Hepatocyte (in vitro differentiated cells): ENCODE measurements at regions not wholly inside any gene's neighbourhood (a gene's known extent, or its start where the extent isn't known, plus 50 kb on each side); places are given as distances from the start of the nearest gene placed in this dataset.

Experiments
- DNase-seq: peaks from one replicate; pipeline ENCODE4 v3.0.0-alpha.2; 2016; ENCODE audit warnings: low spot score
- H2AFZ ChIP-seq: fragments of 200-600 bp; sonication (generic); 2 replicates; pipeline ENCODE4 v1.6.0; 2016; ENCODE audit warnings: antibody characterized with exemption, mild to moderate bottlenecking
- H3K27ac ChIP-seq: fragments of 200-600 bp; sonication (generic); 2 replicates; pipeline ENCODE4 v1.5.1; 2016; ENCODE audit warnings: mild to moderate bottlenecking
- H3K27me3 ChIP-seq: fragments of 200-600 bp; sonication (generic); 2 replicates; pipeline ENCODE4 v1.6.1; 2016
- H3K36me3 ChIP-seq: fragments of 200-600 bp; sonication (generic); replicated peaks from 2 replicates; pipeline ENCODE4 v1.5.1; 2016; ENCODE audit warnings: low read depth; ENCODE audit not compliant: insufficient read depth
- H3K4me1 ChIP-seq: fragments of 200-600 bp; sonication (generic); 2 replicates; pipeline ENCODE4 v1.5.1; 2016; ENCODE audit warnings: mild to moderate bottlenecking, moderate library complexity; ENCODE audit not compliant: insufficient read depth
- H3K4me2 ChIP-seq: fragments of 200-600 bp; sonication (generic); 2 replicates; pipeline ENCODE4 v1.6.0; 2016
- H3K4me3 ChIP-seq: fragments of 200-600 bp; sonication (generic); 2 replicates; pipeline ENCODE4 v1.5.1; 2016; ENCODE audit warnings: mild to moderate bottlenecking
- H3K79me2 ChIP-seq: fragments of 200-600 bp; sonication (generic); 2 replicates; pipeline ENCODE4 v1.6.0; 2017; ENCODE audit warnings: mild to moderate bottlenecking
- H3K9me2 ChIP-seq: fragments of 200-600 bp; sonication (generic); replicated peaks from 2 replicates; pipeline ENCODE4 v1.6.0; 2017; ENCODE audit warnings: mild to moderate bottlenecking; ENCODE audit not compliant: insufficient read depth
- H3K9me3 ChIP-seq: fragments of 200-600 bp; sonication (generic); 2 replicates; pipeline ENCODE4 v1.5.1; 2016; ENCODE audit warnings: low read depth, mild to moderate bottlenecking
- H4K20me1 ChIP-seq: fragments of 200-600 bp; sonication (generic); 2 replicates; pipeline ENCODE4 v1.6.0; 2016; ENCODE audit warnings: mild to moderate bottlenecking; ENCODE audit not compliant: insufficient read depth, poor library complexity, severe bottlenecking
- CTCF ChIP-seq: fragments of 200-600 bp; sonication (generic); IDR thresholded peaks from 2 replicates; pipeline ENCODE4 v1.5.1; 2016; ENCODE audit warnings: antibody characterized with exemption, mild to moderate bottlenecking; ENCODE audit not compliant: poor library complexity
- EZH2 ChIP-seq: fragments of 200-600 bp; sonication (generic); IDR thresholded peaks from 2 replicates; pipeline ENCODE4 v1.6.1; 2016; ENCODE audit warnings: antibody characterized with exemption, mild to moderate bottlenecking, borderline replicate concordance
- EZH2phosphoT487 ChIP-seq: fragments of 200-600 bp; sonication (generic); IDR thresholded peaks from one replicate; pipeline ENCODE4 v1.6.1; 2018; ENCODE audit warnings: antibody characterized with exemption, mild to moderate bottlenecking, low read depth, moderate library complexity; ENCODE audit not compliant: unreplicated experiment, severe bottlenecking
- WGBS: methylation state at CpG from one replicate; pipeline ENCODE4 v1.1.6; 2016; ENCODE audit warnings: low lambda C conversion rate; ENCODE audit errors: missing lambda C conversion rate; 5-methylcytosine and 5-hydroxymethylcytosine counted together

- TF ChIP-seq EZH2phosphoT487, result no peak
- no peak for TF ChIP-seq CTCF
- no peak for TF ChIP-seq EZH2
- 89% methylated on average over 6 of the region's 6 CpGs for WGBS
- no peaks in the 10 kb centered on the region for H3K79me2 ChIP-seq
Observed at GRCh38 chr18:59801576-59801975, 98.2 kb upstream of the PMAIP1 start.

GRCh38 chr18:59800897-59801296 is 98.9 kb upstream of the PMAIP1 start:
- TF ChIP-seq EZH2, result no peak
- TF ChIP-seq CTCF, result no peak
- no peak for TF ChIP-seq EZH2phosphoT487
- Histone ChIP-seq H3K36me3 (no peaks in the 10 kb centered on the region), H3K4me3 (no peak overlapping the region), H4K20me1 (no peaks in the 10 kb centered on the region), H3K4me2 (no peak overlapping the region), H3K9me3 (no peaks in the 10 kb centered on the region), H3K4me1 (no peaks in the 10 kb centered on the region), H3K79me2 (no peaks in the 10 kb centered on the region), H3K27me3 (no peaks in the 10 kb centered on the region), H3K9me2 (no peaks in the 10 kb centered on the region), H2AFZ (no peak overlapping the region), H3K27ac (no peak overlapping the region)
- 80% methylated on average over 4 of the region's 4 CpGs for WGBS
- DNase-seq, result no peak

More at GRCh38 chr18:59801576-59801975, 98.2 kb upstream of the PMAIP1 start:
- no peaks in the 10 kb centered on the region for H3K9me3 ChIP-seq
- H3K4me3 ChIP-seq, result no peak overlapping the region
- H3K9me2 ChIP-seq, result no peaks in the 10 kb centered on the region
- H3K4me2 ChIP-seq, result no peak overlapping the region
- H4K20me1 ChIP-seq, result no peaks in the 10 kb centered on the region
- H3K27ac ChIP-seq, result no peak overlapping the region
- DNase-seq, result no peak
- H3K36me3 ChIP-seq, result no peaks in the 10 kb centered on the region
- H3K4me1 ChIP-seq, result no peaks in the 10 kb centered on the region
- no peak overlapping the region for H2AFZ ChIP-seq
- H3K27me3 ChIP-seq, result no peaks in the 10 kb centered on the region

- WGBS, result 64% methylated on average over 6 of the region's 6 CpGs
- H3K27ac ChIP-seq, result no peak overlapping the region
Observed at GRCh38 chr18:59799383-59800015, 100.3 kb upstream of the PMAIP1 start.

More at GRCh38 chr18:59799383-59800015, 100.3 kb upstream of the PMAIP1 start:
- Histone ChIP-seq H3K27me3 (no peaks in the 10 kb centered on the region), H2AFZ (no peak overlapping the region), H3K9me2 (no peaks in the 10 kb centered on the region), H4K20me1 (no peaks in the 10 kb centered on the region), H3K36me3 (no peaks in the 10 kb centered on the region), H3K4me1 (no peaks in the 10 kb centered on the region), H3K4me2 (no peak overlapping the region), H3K9me3 (no peaks in the 10 kb centered on the region), H3K79me2 (no peaks in the 10 kb centered on the region), H3K4me3 (no peak overlapping the region)
- no peak for DNase-seq
- TF ChIP-seq CTCF (no peak), EZH2phosphoT487 (no peak), EZH2 (no peak)
